Lung (tissue), 11 donors: ENCODE measurements at regions not wholly inside any gene's neighbourhood (a gene's known extent, or its start where the extent isn't known, plus 50 kb on each side); places are given as distances from the start of the nearest gene placed in this dataset.
A peak's percentile ranks its signal among the peaks of the same experiment; 100 is the strongest.

Experiments
- ATAC-seq: fragments of 200-7000 bp; cut with Tn5 transposase; one replicate; pipeline ENCODE4 v1.9.1; 2020; ENCODE audit warnings: moderate number of reproducible peaks; ENCODE audit not compliant: insufficient read depth, low FRiP score
- DNase-seq, 3 donors: peaks; one replicate each; pipeline ENCODE4 v3.0.0-alpha.2; 2013 to 2017
- H3K27ac ChIP-seq, 2 donors: one replicate each; pipeline ENCODE4 v1.5.1; 2013; ENCODE audit warnings: mild to moderate bottlenecking in 2 of 2, moderate library complexity in 2 of 2, control low read depth in 1 of 2, inconsistent platforms in 1 of 2, low read depth in 1 of 2, low read length in 1 of 2
- H3K27me3 ChIP-seq, 3 donors: one replicate each; pipeline ENCODE4 v1.5.1; 2013; ENCODE audit warnings: low read length in 2 of 3; ENCODE audit not compliant: control insufficient read depth in 3 of 3, insufficient read depth in 3 of 3
- H3K36me3 ChIP-seq, 4 donors: one replicate each; pipeline ENCODE4 v1.5.1; 2013; ENCODE audit warnings: low read length in 4 of 4, mild to moderate bottlenecking in 1 of 4, moderate library complexity in 1 of 4; ENCODE audit not compliant: control insufficient read depth in 4 of 4, insufficient read depth in 4 of 4
- H3K4me1 ChIP-seq, 5 donors: one replicate each; pipeline ENCODE4 v1.5.1; 2013; ENCODE audit warnings: low read length in 5 of 5, mild to moderate bottlenecking in 2 of 5, moderate library complexity in 1 of 5; ENCODE audit not compliant: control insufficient read depth in 5 of 5, insufficient read depth in 5 of 5
- H3K4me3 ChIP-seq: one replicate; pipeline ENCODE4 v1.5.1; 2013; ENCODE audit warnings: mild to moderate bottlenecking, control low read depth, moderate library complexity
- H3K9ac ChIP-seq, 2 donors: one replicate each; pipeline ENCODE4 v1.5.1; 2013; ENCODE audit warnings: low read length in 2 of 2, control low read depth in 1 of 2; ENCODE audit not compliant: insufficient read depth in 1 of 2
- H3K9me3 ChIP-seq, 4 donors: one replicate each; pipeline ENCODE4 v1.5.1; 2013; ENCODE audit warnings: low read length in 3 of 4, mild to moderate bottlenecking in 1 of 4, moderate library complexity in 1 of 4; ENCODE audit not compliant: control insufficient read depth in 4 of 4, insufficient read depth in 3 of 4
- WGBS, 2 donors: extraction: QIAGEN DNeasy Blood & Tissue Kit; methylation state at CpG; one replicate each; pipeline ENCODE4 v1.1.7; 2013; 5-methylcytosine and 5-hydroxymethylcytosine counted together
- TF ChIP-seq, protein P1 (sequence below): IDR thresholded peaks from 2 replicates; pipeline ENCODE4 v1.5.1; 2012; ENCODE audit warnings: mild to moderate bottlenecking; ENCODE audit errors: control extremely low read depth, extremely low read depth
- donor health status: control.
- donor health status: control.
- donor health status: Bipolar disorder and iron deficiency.
- donor health status: healthy.
- donor health status: DM: yes; HTN: yes; CAD: no.

DNA sequence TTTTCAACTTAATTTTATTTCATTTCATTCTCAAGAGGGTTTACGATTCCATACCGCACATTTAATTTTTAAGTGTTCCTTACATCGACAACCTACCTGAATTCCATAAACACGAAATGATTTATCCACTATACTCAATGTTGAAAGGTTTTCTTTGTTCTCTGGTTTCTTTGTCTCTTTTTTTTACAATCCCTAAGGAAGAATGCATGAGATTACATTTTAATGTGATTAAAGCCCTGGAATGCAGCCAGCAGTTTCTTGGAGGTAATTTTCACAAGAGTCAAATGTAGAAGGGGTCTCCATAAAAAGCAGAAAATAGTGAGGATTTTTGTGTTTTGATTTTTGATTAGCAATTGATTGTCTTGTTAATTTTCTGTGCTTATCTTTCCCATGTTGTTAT, 59.2 kb upstream of the ADCY1 start:
- TF ChIP-seq, protein P1, sequence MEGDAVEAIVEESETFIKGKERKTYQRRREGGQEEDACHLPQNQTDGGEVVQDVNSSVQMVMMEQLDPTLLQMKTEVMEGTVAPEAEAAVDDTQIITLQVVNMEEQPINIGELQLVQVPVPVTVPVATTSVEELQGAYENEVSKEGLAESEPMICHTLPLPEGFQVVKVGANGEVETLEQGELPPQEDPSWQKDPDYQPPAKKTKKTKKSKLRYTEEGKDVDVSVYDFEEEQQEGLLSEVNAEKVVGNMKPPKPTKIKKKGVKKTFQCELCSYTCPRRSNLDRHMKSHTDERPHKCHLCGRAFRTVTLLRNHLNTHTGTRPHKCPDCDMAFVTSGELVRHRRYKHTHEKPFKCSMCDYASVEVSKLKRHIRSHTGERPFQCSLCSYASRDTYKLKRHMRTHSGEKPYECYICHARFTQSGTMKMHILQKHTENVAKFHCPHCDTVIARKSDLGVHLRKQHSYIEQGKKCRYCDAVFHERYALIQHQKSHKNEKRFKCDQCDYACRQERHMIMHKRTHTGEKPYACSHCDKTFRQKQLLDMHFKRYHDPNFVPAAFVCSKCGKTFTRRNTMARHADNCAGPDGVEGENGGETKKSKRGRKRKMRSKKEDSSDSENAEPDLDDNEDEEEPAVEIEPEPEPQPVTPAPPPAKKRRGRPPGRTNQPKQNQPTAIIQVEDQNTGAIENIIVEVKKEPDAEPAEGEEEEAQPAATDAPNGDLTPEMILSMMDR, result no peak
- H3K9me3 ChIP-seq, result peaks cover 0 to 2% (median 0%) of the 10 kb centered on the region in 4 donors
- DNase-seq (peak in 2 of 3 donors; percentile 13 to 29), ATAC-seq (no peak)
- no peaks in the 10 kb centered on the region for H3K27me3 ChIP-seq
- H3K27ac ChIP-seq, result no peak overlapping the region
- no peaks in the 10 kb centered on the region for H3K36me3 ChIP-seq
- no peak overlapping the region for H3K4me3 ChIP-seq
- H3K9ac ChIP-seq, result no peak overlapping the region
- H3K4me1 ChIP-seq, result no peaks in the 10 kb centered on the region
- 57 to 72% methylated on average over 4 of the region's 4 CpGs for WGBS, 2 donors

DNA sequence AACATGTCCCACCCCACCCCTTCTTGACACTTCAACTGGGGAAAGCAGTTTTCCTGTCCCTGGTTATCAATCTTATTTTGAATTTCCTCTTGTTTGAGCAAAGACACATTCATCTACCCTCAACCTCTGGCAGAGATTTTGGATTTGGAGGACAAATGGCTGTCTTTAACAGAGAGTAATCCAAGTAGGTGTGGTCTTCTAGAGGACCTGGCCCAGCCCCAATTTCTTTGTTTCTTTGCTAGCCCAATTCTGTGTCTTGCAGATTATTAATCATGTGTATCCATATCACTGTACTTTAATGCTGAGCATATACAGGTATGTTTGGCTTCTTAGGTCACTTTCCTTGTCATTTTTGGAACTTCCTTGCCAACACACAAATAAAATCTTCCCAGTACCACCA, 58.8 kb upstream of the ADCY1 start:
- H3K36me3 ChIP-seq, result no peaks in the 10 kb centered on the region
- no peak overlapping the region for H3K27ac ChIP-seq
- TF ChIP-seq, protein P1, result no peak
- H3K4me1 ChIP-seq, result no peaks in the 10 kb centered on the region
- no peak overlapping the region for H3K9ac ChIP-seq
- no peaks in the 10 kb centered on the region for H3K27me3 ChIP-seq
- DNase-seq (no peak), ATAC-seq (no peak)
- H3K4me3 ChIP-seq, result no peak overlapping the region
- peaks cover 0 to 2% (median 0%) of the 10 kb centered on the region in 4 donors for H3K9me3 ChIP-seq
